Liver (tissue), 8 donors: ENCODE measurements at regions not wholly inside any gene's neighbourhood (a gene's known extent, or its start where the extent isn't known, plus 50 kb on each side); places are given as distances from the start of the nearest gene placed in this dataset.

Source experiments
- DNase-seq: peaks from one replicate; pipeline ENCODE4 v3.0.0-alpha.2; 2017; ENCODE audit warnings: low spot score
- H3K27ac ChIP-seq, 2 donors: one replicate each; pipeline ENCODE4 v1.7.0; 2013; ENCODE audit warnings: inconsistent platforms in 2 of 2, low read length in 2 of 2, control low read depth in 1 of 2, low read depth in 1 of 2, mild to moderate bottlenecking in 1 of 2
- H3K27me3 ChIP-seq, 4 donors: one replicate each; pipeline versions ENCODE4 v1.6.1 to v1.7.0; 2013; ENCODE audit warnings: low read length in 3 of 4, inconsistent platforms in 1 of 4, mild to moderate bottlenecking in 1 of 4, moderate library complexity in 1 of 4; ENCODE audit not compliant: control insufficient read depth in 4 of 4, insufficient read depth in 4 of 4
- H3K36me3 ChIP-seq, 4 donors: one replicate each; pipeline versions ENCODE4 v1.6.1 to v1.7.0; 2013; ENCODE audit warnings: low read length in 3 of 4, mild to moderate bottlenecking in 3 of 4, low read depth in 1 of 4, moderate library complexity in 1 of 4; ENCODE audit not compliant: control insufficient read depth in 4 of 4, insufficient read depth in 3 of 4
- H3K4me1 ChIP-seq, 4 donors: one replicate each; pipeline versions ENCODE4 v1.6.1 to v1.7.0; 2013; ENCODE audit warnings: low read length in 3 of 4, mild to moderate bottlenecking in 3 of 4, moderate library complexity in 1 of 4; ENCODE audit not compliant: control insufficient read depth in 4 of 4, insufficient read depth in 4 of 4
- H3K4me3 ChIP-seq, 3 donors: one replicate each; pipeline versions ENCODE4 v1.6.1 to v1.7.0; 2013; ENCODE audit warnings: low read length in 3 of 3, control low read depth in 1 of 3, low read depth in 1 of 3, mild to moderate bottlenecking in 1 of 3
- H3K9ac ChIP-seq, 2 donors: one replicate each; pipeline ENCODE4 v1.7.0; 2013; ENCODE audit warnings: low read length in 2 of 2, mild to moderate bottlenecking in 2 of 2, moderate library complexity in 2 of 2, control low read depth in 1 of 2, low read depth in 1 of 2
- H3K9me3 ChIP-seq, 4 donors: one replicate each; pipeline versions ENCODE4 v1.6.1 to v1.7.0; 2013; ENCODE audit warnings: low read length in 3 of 4; ENCODE audit not compliant: control insufficient read depth in 4 of 4
- ATF3 ChIP-seq: IDR thresholded peaks from 2 replicates; pipeline ENCODE4 v1.6.1; 2016; ENCODE audit warnings: antibody characterized with exemption
- EGR1 ChIP-seq, 2 donors: IDR thresholded peaks; 2 replicates each; pipeline ENCODE4 v1.6.1; 2016 to 2018; ENCODE audit warnings: antibody characterized with exemption in 2 of 2, low read depth in 2 of 2
- FOXA1 ChIP-seq: IDR thresholded peaks from 2 replicates; pipeline ENCODE4 v1.6.1; 2016; ENCODE audit warnings: antibody characterized with exemption
- FOXA2 ChIP-seq: IDR thresholded peaks from 2 replicates; pipeline ENCODE4 v1.6.1; 2016; ENCODE audit warnings: antibody characterized with exemption
- GABPA ChIP-seq, 2 donors: IDR thresholded peaks in 1 of 2; conservative IDR thresholded peaks in 1 of 2; 2 replicates each; pipeline ENCODE4 v1.6.1; 2016; ENCODE audit warnings: antibody characterized with exemption in 2 of 2, mild to moderate bottlenecking in 1 of 2, moderate library complexity in 1 of 2
- HNF4A ChIP-seq, 2 donors: conservative IDR thresholded peaks; 2 replicates each; pipeline ENCODE4 v1.6.1; 2016; ENCODE audit warnings: antibody characterized with exemption in 2 of 2, mild to moderate bottlenecking in 2 of 2
- HNF4G ChIP-seq: IDR thresholded peaks from 2 replicates; pipeline ENCODE4 v1.6.1; 2016; ENCODE audit warnings: antibody characterized with exemption
- JUND ChIP-seq, 2 donors: IDR thresholded peaks; 2 replicates each; pipeline ENCODE4 v1.6.1; 2016; ENCODE audit warnings: antibody characterized with exemption in 2 of 2
- NR2F2 ChIP-seq: IDR thresholded peaks from 2 replicates; pipeline ENCODE4 v1.6.1; 2016; ENCODE audit warnings: antibody characterized with exemption
- RAD21 ChIP-seq, 2 donors: IDR thresholded peaks; 2 replicates each; pipeline ENCODE4 v1.6.1; 2016; ENCODE audit warnings: antibody characterized with exemption in 2 of 2, mild to moderate bottlenecking in 2 of 2
- RXRA ChIP-seq, 2 donors: IDR thresholded peaks; 2 replicates each; pipeline ENCODE4 v1.6.1; 2017 to 2018; ENCODE audit warnings: antibody characterized with exemption in 2 of 2, mild to moderate bottlenecking in 1 of 2
- SP1 ChIP-seq: IDR thresholded peaks from 2 replicates; pipeline ENCODE4 v1.6.1; 2018; ENCODE audit warnings: antibody characterized with exemption, mild to moderate bottlenecking
- YY1 ChIP-seq: IDR thresholded peaks from 2 replicates; pipeline ENCODE4 v1.6.1; 2016; ENCODE audit warnings: antibody characterized with exemption, mild to moderate bottlenecking
- ZBTB33 ChIP-seq: IDR thresholded peaks from 2 replicates; pipeline ENCODE4 v1.6.1; 2016; ENCODE audit warnings: antibody characterized with exemption
- WGBS: extraction: QIAGEN DNeasy Blood & Tissue Kit; methylation state at CpG from one replicate; pipeline ENCODE4 v1.1.7; 2013; 5-methylcytosine and 5-hydroxymethylcytosine counted together
- TF ChIP-seq, protein P1 (sequence below): IDR thresholded peaks from 2 replicates; pipeline ENCODE4 v1.6.1; 2016; ENCODE audit warnings: antibody characterized with exemption, mild to moderate bottlenecking
- TF ChIP-seq, protein P2 (sequence below): IDR thresholded peaks from 2 replicates; pipeline ENCODE4 v1.6.1; 2016; ENCODE audit warnings: antibody characterized with exemption
- TF ChIP-seq, protein P3 (sequence below): fragments of 150-350 bp; IDR thresholded peaks from 2 replicates; pipeline ENCODE4 v1.5.1; 2017; ENCODE audit warnings: improper control_type of control experiment, low read depth, low read length; ENCODE audit not compliant: missing input control
- donor health status: healthy.
- donor health status: healthy.
- donor health status: healthy.
- donor health status: healthy.
- donor health status: healthy.

DNA sequence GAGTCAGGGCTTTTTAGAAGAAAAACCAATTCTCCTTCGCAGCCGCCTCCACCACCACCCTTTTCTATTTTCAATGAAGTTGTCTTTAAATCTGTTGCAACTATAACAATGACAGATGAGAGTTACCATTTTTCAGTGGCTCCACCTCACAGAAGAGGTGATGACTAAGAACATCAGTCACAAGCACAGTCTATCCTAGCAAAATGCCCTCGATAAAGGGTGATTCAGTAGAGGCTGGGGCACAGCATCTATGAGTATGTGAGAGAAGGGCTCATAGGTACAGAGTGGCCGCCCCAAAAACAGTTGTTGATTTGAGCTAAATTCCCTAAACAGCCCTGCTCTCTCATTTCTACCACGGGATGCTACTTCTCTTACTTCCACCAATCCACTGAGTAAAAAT lies 310.8 kb upstream of the MGAT5 start:
- Histone ChIP-seq H3K9ac (no peak overlapping the region), H3K36me3 (no peaks in the 10 kb centered on the region), H3K4me1 (no peaks in the 10 kb centered on the region), H3K9me3 (no peaks in the 10 kb centered on the region), H3K4me3 (no peak overlapping the region), H3K27me3 (no peaks in the 10 kb centered on the region), H3K27ac (no peak overlapping the region)
- DNase-seq, result no peak
- TF ChIP-seq ATF3, result no peak
- TF ChIP-seq FOXA1, result no peak
- no peak for TF ChIP-seq GABPA (IDR thresholded peaks at IDR 0.05 in 1 of 2, conservative IDR thresholded peaks at IDR 0.05 in 1 of 2)
- TF ChIP-seq HNF4G, result no peak
- no peak for TF ChIP-seq FOXA2
- TF ChIP-seq, protein P1, sequence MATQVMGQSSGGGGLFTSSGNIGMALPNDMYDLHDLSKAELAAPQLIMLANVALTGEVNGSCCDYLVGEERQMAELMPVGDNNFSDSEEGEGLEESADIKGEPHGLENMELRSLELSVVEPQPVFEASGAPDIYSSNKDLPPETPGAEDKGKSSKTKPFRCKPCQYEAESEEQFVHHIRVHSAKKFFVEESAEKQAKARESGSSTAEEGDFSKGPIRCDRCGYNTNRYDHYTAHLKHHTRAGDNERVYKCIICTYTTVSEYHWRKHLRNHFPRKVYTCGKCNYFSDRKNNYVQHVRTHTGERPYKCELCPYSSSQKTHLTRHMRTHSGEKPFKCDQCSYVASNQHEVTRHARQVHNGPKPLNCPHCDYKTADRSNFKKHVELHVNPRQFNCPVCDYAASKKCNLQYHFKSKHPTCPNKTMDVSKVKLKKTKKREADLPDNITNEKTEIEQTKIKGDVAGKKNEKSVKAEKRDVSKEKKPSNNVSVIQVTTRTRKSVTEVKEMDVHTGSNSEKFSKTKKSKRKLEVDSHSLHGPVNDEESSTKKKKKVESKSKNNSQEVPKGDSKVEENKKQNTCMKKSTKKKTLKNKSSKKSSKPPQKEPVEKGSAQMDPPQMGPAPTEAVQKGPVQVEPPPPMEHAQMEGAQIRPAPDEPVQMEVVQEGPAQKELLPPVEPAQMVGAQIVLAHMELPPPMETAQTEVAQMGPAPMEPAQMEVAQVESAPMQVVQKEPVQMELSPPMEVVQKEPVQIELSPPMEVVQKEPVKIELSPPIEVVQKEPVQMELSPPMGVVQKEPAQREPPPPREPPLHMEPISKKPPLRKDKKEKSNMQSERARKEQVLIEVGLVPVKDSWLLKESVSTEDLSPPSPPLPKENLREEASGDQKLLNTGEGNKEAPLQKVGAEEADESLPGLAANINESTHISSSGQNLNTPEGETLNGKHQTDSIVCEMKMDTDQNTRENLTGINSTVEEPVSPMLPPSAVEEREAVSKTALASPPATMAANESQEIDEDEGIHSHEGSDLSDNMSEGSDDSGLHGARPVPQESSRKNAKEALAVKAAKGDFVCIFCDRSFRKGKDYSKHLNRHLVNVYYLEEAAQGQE, result no peak
- TF ChIP-seq RAD21 (IDR thresholded peaks at IDR 0.05), result no peak
- no peak for TF ChIP-seq YY1
- TF ChIP-seq NR2F2, result no peak
- TF ChIP-seq HNF4A (conservative IDR thresholded peaks at IDR 0.05), result no peak
- no peak for TF ChIP-seq RXRA (IDR thresholded peaks at IDR 0.05)
- TF ChIP-seq ZBTB33, result no peak
- TF ChIP-seq, protein P2, sequence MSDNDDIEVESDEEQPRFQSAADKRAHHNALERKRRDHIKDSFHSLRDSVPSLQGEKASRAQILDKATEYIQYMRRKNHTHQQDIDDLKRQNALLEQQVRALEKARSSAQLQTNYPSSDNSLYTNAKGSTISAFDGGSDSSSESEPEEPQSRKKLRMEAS, result no peak
- TF ChIP-seq, protein P3, sequence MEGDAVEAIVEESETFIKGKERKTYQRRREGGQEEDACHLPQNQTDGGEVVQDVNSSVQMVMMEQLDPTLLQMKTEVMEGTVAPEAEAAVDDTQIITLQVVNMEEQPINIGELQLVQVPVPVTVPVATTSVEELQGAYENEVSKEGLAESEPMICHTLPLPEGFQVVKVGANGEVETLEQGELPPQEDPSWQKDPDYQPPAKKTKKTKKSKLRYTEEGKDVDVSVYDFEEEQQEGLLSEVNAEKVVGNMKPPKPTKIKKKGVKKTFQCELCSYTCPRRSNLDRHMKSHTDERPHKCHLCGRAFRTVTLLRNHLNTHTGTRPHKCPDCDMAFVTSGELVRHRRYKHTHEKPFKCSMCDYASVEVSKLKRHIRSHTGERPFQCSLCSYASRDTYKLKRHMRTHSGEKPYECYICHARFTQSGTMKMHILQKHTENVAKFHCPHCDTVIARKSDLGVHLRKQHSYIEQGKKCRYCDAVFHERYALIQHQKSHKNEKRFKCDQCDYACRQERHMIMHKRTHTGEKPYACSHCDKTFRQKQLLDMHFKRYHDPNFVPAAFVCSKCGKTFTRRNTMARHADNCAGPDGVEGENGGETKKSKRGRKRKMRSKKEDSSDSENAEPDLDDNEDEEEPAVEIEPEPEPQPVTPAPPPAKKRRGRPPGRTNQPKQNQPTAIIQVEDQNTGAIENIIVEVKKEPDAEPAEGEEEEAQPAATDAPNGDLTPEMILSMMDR, result no peak
- no peak for TF ChIP-seq EGR1 (IDR thresholded peaks at IDR 0.05; ENCODE audit: low read depth in 2 of 2)
- TF ChIP-seq SP1, result no peak
- WGBS, result 85% methylated on average over 5 of the region's 5 CpGs

GRCh38 chr2:133945089-133945488 lies 308.8 kb upstream of the MGAT5 start:
- TF ChIP-seq JUND (IDR thresholded peaks at IDR 0.05) (no peak), EGR1 (IDR thresholded peaks at IDR 0.05; ENCODE audit: low read depth in 2 of 2) (no peak), YY1 (no peak), RAD21 (IDR thresholded peaks at IDR 0.05) (no peak), GABPA (IDR thresholded peaks at IDR 0.05 in 1 of 2, conservative IDR thresholded peaks at IDR 0.05 in 1 of 2) (no peak), RXRA (IDR thresholded peaks at IDR 0.05) (no peak), FOXA2 (no peak), ATF3 (no peak)
- TF ChIP-seq, protein P3, result no peak
- TF ChIP-seq, protein P1, result no peak
- Histone ChIP-seq H3K36me3 (no peaks in the 10 kb centered on the region), H3K27ac (no peak overlapping the region), H3K27me3 (no peaks in the 10 kb centered on the region), H3K4me3 (no peak overlapping the region), H3K9ac (no peak overlapping the region), H3K4me1 (no peaks in the 10 kb centered on the region), H3K9me3 (no peaks in the 10 kb centered on the region)
- WGBS, result 76% methylated on average over 3 of the region's 3 CpGs
- DNase-seq, result no peak
